ENCODE measurements at regions not wholly inside any gene's neighbourhood (a gene's known extent, or its start where the extent isn't known, plus 50 kb on each side); places are given as distances from the start of the nearest gene placed in this dataset.

- Mint-ChIP-seq H3K9me3 (no peaks in the 10 kb centered on the region), H3K4me1 (no peaks in the 10 kb centered on the region), H3K36me3 (ENCODE audit: low read depth) (no peaks in the 10 kb centered on the region), H3K27ac (no peak overlapping the region), H3K4me3 (no peak overlapping the region), H3K27me3 (ENCODE audit: low read depth) (peaks cover 42% of the 10 kb centered on the region)
- TF ChIP-seq CTCF (IDR thresholded peaks at IDR 0.05; ENCODE audit: unreplicated experiment in 3 of 3) = no peak
Measured at GRCh38 chr1:5225707-5226704, 571.6 kb downstream of the AJAP1 start.

GRCh38 chr1:5223206-5223605 lies 568.8 kb downstream of the AJAP1 start:
- no peaks in the 10 kb centered on the region for H3K36me3 Mint-ChIP-seq (ENCODE audit: low read depth)
- H3K27ac Mint-ChIP-seq = no peak overlapping the region
- TF ChIP-seq CTCF (IDR thresholded peaks at IDR 0.05; ENCODE audit: unreplicated experiment in 3 of 3) = no peak
- H3K4me3 Mint-ChIP-seq = no peak overlapping the region
- H3K4me1 Mint-ChIP-seq = no peaks in the 10 kb centered on the region
- no peaks in the 10 kb centered on the region for H3K9me3 Mint-ChIP-seq
- peaks cover 42% of the 10 kb centered on the region for H3K27me3 Mint-ChIP-seq (ENCODE audit: low read depth)

- no peaks in the 10 kb centered on the region for H3K4me1 Mint-ChIP-seq
- H3K9me3 Mint-ChIP-seq = no peaks in the 10 kb centered on the region
- peaks cover 42% of the 10 kb centered on the region for H3K27me3 Mint-ChIP-seq (ENCODE audit: low read depth)
- TF ChIP-seq CTCF (IDR thresholded peaks at IDR 0.05; ENCODE audit: unreplicated experiment in 3 of 3) = no peak
- no peak overlapping the region for H3K27ac Mint-ChIP-seq
- no peaks in the 10 kb centered on the region for H3K36me3 Mint-ChIP-seq (ENCODE audit: low read depth)
- no peak overlapping the region for H3K4me3 Mint-ChIP-seq
Measured at GRCh38 chr1:5222626-5223025, 568.2 kb downstream of the AJAP1 start.

GRCh38 chr1:5221451-5221850 lies 567.0 kb downstream of the AJAP1 start:
- no peak for TF ChIP-seq CTCF (IDR thresholded peaks at IDR 0.05; ENCODE audit: unreplicated experiment in 3 of 3)
- no peaks in the 10 kb centered on the region for H3K4me1 Mint-ChIP-seq
- no peak overlapping the region for H3K27ac Mint-ChIP-seq

GRCh38 chr1:5220821-5221220 lies 566.4 kb downstream of the AJAP1 start:
- no peak for TF ChIP-seq CTCF (IDR thresholded peaks at IDR 0.05; ENCODE audit: unreplicated experiment in 3 of 3)
- Mint-ChIP-seq H3K27ac (no peak overlapping the region), H3K9me3 (no peaks in the 10 kb centered on the region), H3K4me1 (no peaks in the 10 kb centered on the region), H3K27me3 (ENCODE audit: low read depth) (peaks cover 36% of the 10 kb centered on the region), H3K36me3 (ENCODE audit: low read depth) (no peaks in the 10 kb centered on the region), H3K4me3 (no peak overlapping the region)

More at GRCh38 chr1:5221451-5221850, 567.0 kb downstream of the AJAP1 start:
- Mint-ChIP-seq H3K9me3 (no peaks in the 10 kb centered on the region), H3K4me3 (no peak overlapping the region), H3K27me3 (ENCODE audit: low read depth) (peaks cover 42% of the 10 kb centered on the region), H3K36me3 (ENCODE audit: low read depth) (no peaks in the 10 kb centered on the region)

- Mint-ChIP-seq H3K27me3 (ENCODE audit: low read depth) (peaks cover 36% of the 10 kb centered on the region), H3K27ac (no peak overlapping the region), H3K9me3 (no peaks in the 10 kb centered on the region), H3K4me1 (no peaks in the 10 kb centered on the region), H3K36me3 (ENCODE audit: low read depth) (no peaks in the 10 kb centered on the region), H3K4me3 (no peak overlapping the region)
- TF ChIP-seq CTCF (IDR thresholded peaks at IDR 0.05; ENCODE audit: unreplicated experiment in 3 of 3) = no peak
Measured at GRCh38 chr1:5220421-5220820, 566.0 kb downstream of the AJAP1 start.
